ENCODE measurements at regions not wholly inside any gene's neighbourhood (a gene's known extent, or its start where the extent isn't known, plus 50 kb on each side); places are given as distances from the start of the nearest gene placed in this dataset.

GRCh38 chr4:137238456-137239162 is 293.7 kb downstream of the PCDH18 start:
- no peak for ATAC-seq
- TF ChIP-seq ZFP3 (CRISPR knock-in tag; IDR thresholded peaks at IDR 0.05): no peak
- TF ChIP-seq ISL1 (CRISPR knock-in tag; IDR thresholded peaks at IDR 0.05): no peak
- no peak for TF ChIP-seq PPARA (CRISPR knock-in tag; IDR thresholded peaks at IDR 0.05; ENCODE audit: borderline replicate concordance)

GRCh38 chr4:137226900-137227299 is 305.4 kb downstream of the PCDH18 start:
- TF ChIP-seq ZFP3 (CRISPR knock-in tag; IDR thresholded peaks at IDR 0.05) (no peak), ZNF8 (CRISPR knock-in tag; IDR thresholded peaks at IDR 0.05) (no peak), ZNF70 (CRISPR knock-in tag; IDR thresholded peaks at IDR 0.05) (no peak), CSDC2 (CRISPR knock-in tag; IDR thresholded peaks at IDR 0.05) (no peak), PPARA (CRISPR knock-in tag; IDR thresholded peaks at IDR 0.05; ENCODE audit: borderline replicate concordance) (no peak), CREB5 (CRISPR knock-in tag; IDR thresholded peaks at IDR 0.05; ENCODE audit: low read depth) (no peak), ZNF565 (CRISPR knock-in tag; conservative IDR thresholded peaks at IDR 0.05; ENCODE audit: low read depth) (no peak), TCF4 (CRISPR knock-in tag; IDR thresholded peaks at IDR 0.05; ENCODE audit: borderline replicate concordance) (no peak), OSR1 (CRISPR knock-in tag; IDR thresholded peaks at IDR 0.05) (no peak), GLIS3 (CRISPR knock-in tag; IDR thresholded peaks at IDR 0.05) (no peak), POU6F1 (CRISPR knock-in tag; IDR thresholded peaks at IDR 0.05; ENCODE audit: borderline replicate concordance, low read depth) (no peak), SNAI2 (CRISPR knock-in tag; IDR thresholded peaks at IDR 0.05) (no peak), TOX (CRISPR knock-in tag; IDR thresholded peaks at IDR 0.05; ENCODE audit: borderline replicate concordance) (no peak), ESRRG (CRISPR knock-in tag; IDR thresholded peaks at IDR 0.05) (no peak), ARNTL (CRISPR knock-in tag; IDR thresholded peaks at IDR 0.05; ENCODE audit: borderline replicate concordance, low read depth) (no peak), RARB (CRISPR knock-in tag; IDR thresholded peaks at IDR 0.05) (no peak), TSHZ2 (CRISPR knock-in tag; IDR thresholded peaks at IDR 0.05) (no peak), BACH2 (CRISPR knock-in tag; IDR thresholded peaks at IDR 0.05; ENCODE audit: borderline replicate concordance) (no peak)
- ATAC-seq: peak; percentile 74

- no peak for ATAC-seq
Observed at GRCh38 chr4:137226221-137226620, 306.1 kb downstream of the PCDH18 start.

More at GRCh38 chr4:137226221-137226620, 306.1 kb downstream of the PCDH18 start:
- TF ChIP-seq ZC3H10 (CRISPR knock-in tag; IDR thresholded peaks at IDR 0.05): no peak
- TF ChIP-seq CSRNP3 (CRISPR knock-in tag; IDR thresholded peaks at IDR 0.05): no peak
- TF ChIP-seq ARNTL (CRISPR knock-in tag; IDR thresholded peaks at IDR 0.05; ENCODE audit: borderline replicate concordance, low read depth): no peak
- TF ChIP-seq BACH2 (CRISPR knock-in tag; IDR thresholded peaks at IDR 0.05; ENCODE audit: borderline replicate concordance): no peak
- no peak for TF ChIP-seq SNAI2 (CRISPR knock-in tag; IDR thresholded peaks at IDR 0.05)
- TF ChIP-seq TSHZ2 (CRISPR knock-in tag; IDR thresholded peaks at IDR 0.05): no peak
- no peak for TF ChIP-seq ZNF565 (CRISPR knock-in tag; conservative IDR thresholded peaks at IDR 0.05; ENCODE audit: low read depth)
- TF ChIP-seq TOX (CRISPR knock-in tag; IDR thresholded peaks at IDR 0.05; ENCODE audit: borderline replicate concordance): no peak

Measured in SK-N-SH treated with all-trans-retinoic acid at 6 μM for 48 hours (cell line).